ENCODE measurements at regions not wholly inside any gene's neighbourhood (a gene's known extent, or its start where the extent isn't known, plus 50 kb on each side); places are given as distances from the start of the nearest gene placed in this dataset.

DNA sequence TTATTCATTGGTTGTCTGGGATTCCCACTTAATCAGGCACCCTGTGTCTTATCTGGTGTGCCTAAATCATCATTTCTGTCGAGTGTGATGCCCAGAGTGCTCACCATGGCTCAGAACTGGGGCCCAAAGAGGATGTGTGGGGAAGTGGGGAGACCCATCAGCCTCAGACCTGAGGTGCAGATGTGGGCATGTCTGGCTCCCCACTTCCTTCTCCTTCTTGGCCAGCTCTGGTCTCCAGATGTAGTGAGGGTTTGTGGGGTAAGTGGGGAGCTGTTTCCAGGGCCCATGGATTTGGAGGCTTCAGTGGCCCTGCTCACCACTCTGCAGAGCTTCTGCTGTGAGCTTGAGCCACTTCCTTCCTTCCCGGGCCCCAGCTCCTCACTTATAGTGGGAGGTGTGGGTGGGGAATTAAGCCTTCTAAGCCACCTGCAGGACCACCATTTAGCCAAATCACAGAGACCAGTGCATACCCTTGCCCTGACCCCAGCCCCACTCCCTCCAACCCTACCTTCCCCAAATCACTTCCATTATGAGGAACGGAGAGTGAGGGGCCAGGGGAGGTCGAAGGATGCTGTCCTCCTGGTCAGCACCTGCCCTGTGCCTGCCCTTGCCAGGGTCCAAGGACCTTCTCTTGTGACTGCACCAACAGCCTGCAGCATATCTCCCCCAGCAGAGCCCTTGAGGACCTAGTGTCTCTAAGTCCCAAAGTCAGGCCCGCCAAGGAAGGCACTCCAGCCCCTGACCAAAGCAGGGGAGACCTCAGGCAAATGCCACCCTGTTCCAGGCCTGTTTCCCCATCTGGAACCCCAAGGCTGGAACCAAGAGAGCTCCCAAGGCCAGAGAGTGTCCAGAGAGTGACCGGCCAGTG, 278.2 kb upstream of the RTL1 start:
- no peaks in the 10 kb centered on the region for H3K36me3 ChIP-seq (ENCODE audit: control insufficient read depth, insufficient read depth, low read length)
- no peaks in the 10 kb centered on the region for H3K9me3 ChIP-seq (ENCODE audit: control insufficient read depth, insufficient read depth, low read length)
- H3K27me3 ChIP-seq (ENCODE audit: control insufficient read depth, insufficient read depth, low read length): no peaks in the 10 kb centered on the region
- no peaks in the 10 kb centered on the region for H3K4me1 ChIP-seq (ENCODE audit: control insufficient read depth, insufficient read depth, low read length)
- no peak overlapping the region for H3K9ac ChIP-seq (ENCODE audit: low read depth, low read length)
- no peak overlapping the region for H3K4me3 ChIP-seq (ENCODE audit: low read depth, low read length)

DNA sequence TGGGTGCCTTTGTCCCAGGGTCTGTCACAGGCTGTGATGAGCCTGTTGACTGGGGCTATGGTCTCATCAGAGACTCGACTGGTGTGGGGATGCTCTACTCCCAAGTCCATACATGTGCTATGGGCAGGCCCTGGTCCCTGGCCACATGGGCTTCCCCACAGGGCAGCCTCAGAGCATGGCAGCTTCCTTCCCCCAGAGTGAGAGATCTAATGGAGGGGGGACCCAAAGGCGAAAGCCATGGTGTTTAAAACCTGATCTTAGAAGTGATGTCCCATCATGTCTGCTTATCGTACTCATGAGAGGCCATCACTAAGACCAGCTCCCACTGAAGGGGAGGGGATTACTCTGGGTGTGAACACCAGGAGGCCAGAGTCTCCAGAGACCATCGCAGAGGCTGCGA, 279.0 kb upstream of the RTL1 start:
- no peaks in the 10 kb centered on the region for H3K36me3 ChIP-seq (ENCODE audit: control insufficient read depth, insufficient read depth, low read length)
- H3K27me3 ChIP-seq (ENCODE audit: control insufficient read depth, insufficient read depth, low read length): no peaks in the 10 kb centered on the region
- no peak overlapping the region for H3K9ac ChIP-seq (ENCODE audit: low read depth, low read length)
- H3K4me3 ChIP-seq (ENCODE audit: low read depth, low read length): no peak overlapping the region
- H3K4me1 ChIP-seq (ENCODE audit: control insufficient read depth, insufficient read depth, low read length): no peaks in the 10 kb centered on the region
- H3K9me3 ChIP-seq (ENCODE audit: control insufficient read depth, insufficient read depth, low read length): no peaks in the 10 kb centered on the region

GRCh38 chr14:101183376-101184103, 280.0 kb upstream of the RTL1 start:
- no peaks in the 10 kb centered on the region for H3K27me3 ChIP-seq (ENCODE audit: control insufficient read depth, insufficient read depth, low read length)

GRCh38 chr14:101184104-101184455, 280.6 kb upstream of the RTL1 start:
- no peaks in the 10 kb centered on the region for H3K36me3 ChIP-seq (ENCODE audit: control insufficient read depth, insufficient read depth, low read length)
- no peaks in the 10 kb centered on the region for H3K4me1 ChIP-seq (ENCODE audit: control insufficient read depth, insufficient read depth, low read length)
- H3K9me3 ChIP-seq (ENCODE audit: control insufficient read depth, insufficient read depth, low read length): no peaks in the 10 kb centered on the region
- no peak overlapping the region for H3K9ac ChIP-seq (ENCODE audit: low read depth, low read length)
- no peaks in the 10 kb centered on the region for H3K27me3 ChIP-seq (ENCODE audit: control insufficient read depth, insufficient read depth, low read length)
- H3K4me3 ChIP-seq (ENCODE audit: low read depth, low read length): no peak overlapping the region

More at GRCh38 chr14:101183376-101184103, 280.0 kb upstream of the RTL1 start:
- Histone ChIP-seq H3K36me3 (ENCODE audit: control insufficient read depth, insufficient read depth, low read length) (no peaks in the 10 kb centered on the region), H3K9me3 (ENCODE audit: control insufficient read depth, insufficient read depth, low read length) (no peaks in the 10 kb centered on the region), H3K4me1 (ENCODE audit: control insufficient read depth, insufficient read depth, low read length) (no peaks in the 10 kb centered on the region), H3K4me3 (ENCODE audit: low read depth, low read length) (no peak overlapping the region), H3K9ac (ENCODE audit: low read depth, low read length) (no peak overlapping the region)

- no peaks in the 10 kb centered on the region for H3K36me3 ChIP-seq (ENCODE audit: control insufficient read depth, insufficient read depth, low read length)
- H3K4me3 ChIP-seq (ENCODE audit: low read depth, low read length): no peak overlapping the region
- H3K9me3 ChIP-seq (ENCODE audit: control insufficient read depth, insufficient read depth, low read length): no peaks in the 10 kb centered on the region
- no peak overlapping the region for H3K9ac ChIP-seq (ENCODE audit: low read depth, low read length)
- H3K4me1 ChIP-seq (ENCODE audit: control insufficient read depth, insufficient read depth, low read length): no peaks in the 10 kb centered on the region
- no peaks in the 10 kb centered on the region for H3K27me3 ChIP-seq (ENCODE audit: control insufficient read depth, insufficient read depth, low read length)
Observed at GRCh38 chr14:101184572-101184971, 281.1 kb upstream of the RTL1 start.

DNA sequence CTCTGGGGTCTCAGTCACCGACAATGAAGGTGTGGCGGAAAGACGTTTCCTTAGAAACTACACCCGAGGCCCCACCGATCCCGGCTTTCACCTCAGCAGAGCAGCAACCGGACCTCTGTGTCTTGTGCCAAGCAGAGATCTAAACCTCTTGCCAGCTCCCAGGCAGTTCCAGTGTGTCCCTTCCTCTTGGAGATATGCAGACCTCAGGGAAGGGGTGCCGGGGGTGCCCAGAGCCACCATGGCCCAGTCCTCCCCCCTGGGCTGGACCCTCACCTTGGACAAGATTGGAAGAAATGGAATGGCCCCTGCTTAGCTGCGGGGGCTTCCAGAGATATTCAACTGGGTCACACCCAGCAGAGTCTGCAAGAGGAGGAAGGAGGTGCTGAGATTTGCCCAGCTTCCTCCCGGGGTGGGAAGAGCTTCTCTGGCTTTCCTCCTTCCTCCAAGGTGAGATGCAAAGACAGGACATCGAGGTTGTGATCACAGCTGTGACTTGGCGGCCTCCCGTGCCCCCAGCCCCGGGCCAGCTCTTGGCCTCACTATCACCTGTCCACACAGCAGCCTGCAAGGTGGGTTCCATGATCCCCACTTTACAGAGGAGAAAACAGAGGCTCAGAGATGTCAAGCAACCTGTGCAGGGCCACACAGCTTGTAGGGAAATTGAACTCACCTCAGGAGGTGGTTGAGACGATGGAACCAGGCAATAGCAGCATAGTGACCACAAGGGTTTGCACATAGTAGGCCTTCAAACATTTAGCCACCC, 281.7 kb upstream of the RTL1 start:
- Histone ChIP-seq H3K9me3 (ENCODE audit: control insufficient read depth, insufficient read depth, low read length) (no peaks in the 10 kb centered on the region), H3K9ac (ENCODE audit: low read depth, low read length) (no peak overlapping the region), H3K27me3 (ENCODE audit: control insufficient read depth, insufficient read depth, low read length) (no peaks in the 10 kb centered on the region), H3K36me3 (ENCODE audit: control insufficient read depth, insufficient read depth, low read length) (no peaks in the 10 kb centered on the region), H3K4me1 (ENCODE audit: control insufficient read depth, insufficient read depth, low read length) (no peaks in the 10 kb centered on the region), H3K4me3 (ENCODE audit: low read depth, low read length) (no peak overlapping the region)

DNA sequence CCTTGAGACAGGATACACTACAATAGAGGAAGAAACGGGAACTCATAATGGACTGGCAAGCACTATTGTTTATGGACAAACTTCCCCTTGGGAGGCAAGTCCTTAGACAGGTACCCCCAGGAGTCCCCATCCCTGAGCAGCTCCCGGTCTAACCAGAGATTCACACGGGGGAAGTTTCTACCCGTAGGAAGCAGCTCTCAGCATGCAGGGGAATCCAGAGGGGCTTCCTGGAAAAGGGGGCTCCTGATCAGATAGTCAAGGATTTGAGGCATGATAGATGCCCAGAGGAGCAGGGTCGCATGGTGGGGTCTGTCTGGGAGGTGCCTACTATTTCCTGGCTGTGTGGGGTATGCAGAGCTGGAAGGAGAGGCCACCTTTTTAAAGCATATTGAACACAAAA, 282.4 kb upstream of the RTL1 start:
- Histone ChIP-seq H3K4me3 (ENCODE audit: low read depth, low read length) (no peak overlapping the region), H3K9me3 (ENCODE audit: control insufficient read depth, insufficient read depth, low read length) (no peaks in the 10 kb centered on the region), H3K4me1 (ENCODE audit: control insufficient read depth, insufficient read depth, low read length) (no peaks in the 10 kb centered on the region), H3K9ac (ENCODE audit: low read depth, low read length) (no peak overlapping the region), H3K36me3 (ENCODE audit: control insufficient read depth, insufficient read depth, low read length) (no peaks in the 10 kb centered on the region), H3K27me3 (ENCODE audit: control insufficient read depth, insufficient read depth, low read length) (no peaks in the 10 kb centered on the region)

GRCh38 chr14:101186544-101186943, 283.0 kb upstream of the RTL1 start:
- Histone ChIP-seq H3K36me3 (ENCODE audit: control insufficient read depth, insufficient read depth, low read length) (no peaks in the 10 kb centered on the region), H3K9me3 (ENCODE audit: control insufficient read depth, insufficient read depth, low read length) (no peaks in the 10 kb centered on the region), H3K27me3 (ENCODE audit: control insufficient read depth, insufficient read depth, low read length) (no peaks in the 10 kb centered on the region), H3K9ac (ENCODE audit: low read depth, low read length) (no peak overlapping the region), H3K4me1 (ENCODE audit: control insufficient read depth, insufficient read depth, low read length) (no peaks in the 10 kb centered on the region), H3K4me3 (ENCODE audit: low read depth, low read length) (no peak overlapping the region)

- Histone ChIP-seq H3K4me1 (ENCODE audit: control insufficient read depth, insufficient read depth, low read length) (no peaks in the 10 kb centered on the region), H3K36me3 (ENCODE audit: control insufficient read depth, insufficient read depth, low read length) (no peaks in the 10 kb centered on the region), H3K9ac (ENCODE audit: low read depth, low read length) (no peak overlapping the region), H3K9me3 (ENCODE audit: control insufficient read depth, insufficient read depth, low read length) (no peaks in the 10 kb centered on the region), H3K27me3 (ENCODE audit: control insufficient read depth, insufficient read depth, low read length) (no peaks in the 10 kb centered on the region), H3K4me3 (ENCODE audit: low read depth, low read length) (no peak overlapping the region)
Observed at GRCh38 chr14:101186992-101187815, 283.7 kb upstream of the RTL1 start.

GRCh38 chr14:101187816-101188570, 284.5 kb upstream of the RTL1 start:
- H3K27me3 ChIP-seq (ENCODE audit: control insufficient read depth, insufficient read depth, low read length): peaks cover 2% of the 10 kb centered on the region
- H3K4me3 ChIP-seq (ENCODE audit: low read depth, low read length): no peak overlapping the region
- no peaks in the 10 kb centered on the region for H3K36me3 ChIP-seq (ENCODE audit: control insufficient read depth, insufficient read depth, low read length)
- no peak overlapping the region for H3K9ac ChIP-seq (ENCODE audit: low read depth, low read length)
- no peaks in the 10 kb centered on the region for H3K9me3 ChIP-seq (ENCODE audit: control insufficient read depth, insufficient read depth, low read length)
- H3K4me1 ChIP-seq (ENCODE audit: control insufficient read depth, insufficient read depth, low read length): no peaks in the 10 kb centered on the region

DNA sequence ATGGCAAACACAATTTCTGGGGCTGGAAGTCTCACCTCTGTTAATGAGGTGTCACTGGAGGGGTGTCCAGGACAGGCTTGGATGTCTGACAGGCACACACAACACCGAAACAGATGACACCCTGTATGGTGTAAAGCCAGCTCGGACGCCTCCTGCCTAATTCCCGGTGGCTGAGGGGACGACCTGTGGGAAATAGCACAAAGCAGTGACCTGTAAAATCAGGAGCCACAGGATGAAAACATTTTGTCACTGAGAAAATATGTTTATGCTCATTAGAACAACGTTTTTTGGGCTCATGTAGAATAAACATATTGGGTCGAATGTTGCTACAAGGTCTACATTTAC, 285.0 kb upstream of the RTL1 start:
- H3K36me3 ChIP-seq (ENCODE audit: control insufficient read depth, insufficient read depth, low read length): no peaks in the 10 kb centered on the region
- no peak overlapping the region for H3K4me3 ChIP-seq (ENCODE audit: low read depth, low read length)
- no peak overlapping the region for H3K9ac ChIP-seq (ENCODE audit: low read depth, low read length)
- H3K27me3 ChIP-seq (ENCODE audit: control insufficient read depth, insufficient read depth, low read length): peaks cover 4% of the 10 kb centered on the region
- H3K9me3 ChIP-seq (ENCODE audit: control insufficient read depth, insufficient read depth, low read length): no peaks in the 10 kb centered on the region
- H3K4me1 ChIP-seq (ENCODE audit: control insufficient read depth, insufficient read depth, low read length): no peaks in the 10 kb centered on the region

All from iPS-15b (cell line).